8988T (cell line): ENCODE measurements at regions not wholly inside any gene's neighbourhood (a gene's known extent, or its start where the extent isn't known, plus 50 kb on each side); places are given as distances from the start of the nearest gene placed in this dataset.
"Not testable (repeated sequence)": the region's sequence is repeated elsewhere in the genome, so short reads cannot be mapped to it uniquely, and the experiment has no call there.

Source experiments
- DNase-seq: peaks from one replicate; pipeline ENCODE4 v3.0.0; 2011

DNA sequence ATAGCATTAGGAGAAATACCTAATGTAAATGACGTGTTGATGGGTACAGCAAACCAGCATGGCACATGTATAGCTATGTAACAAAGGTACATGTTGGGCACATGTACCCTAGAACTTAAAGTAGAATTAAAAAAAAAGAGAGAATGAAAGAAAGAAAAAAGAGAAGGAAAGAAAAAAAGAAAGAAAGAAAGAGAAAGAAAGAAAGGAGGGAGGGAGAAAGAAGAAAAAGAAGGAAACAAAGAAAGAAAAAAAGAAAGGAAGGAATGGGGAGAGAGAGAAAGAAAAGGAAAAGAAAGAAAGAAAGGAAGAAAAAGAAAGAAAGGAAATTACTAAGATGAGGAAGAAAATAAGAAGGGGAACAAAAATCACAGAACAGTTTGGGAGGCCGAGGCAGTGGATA is 925.5 kb downstream of the LRFN5 start:
- no peak for DNase-seq

DNA sequence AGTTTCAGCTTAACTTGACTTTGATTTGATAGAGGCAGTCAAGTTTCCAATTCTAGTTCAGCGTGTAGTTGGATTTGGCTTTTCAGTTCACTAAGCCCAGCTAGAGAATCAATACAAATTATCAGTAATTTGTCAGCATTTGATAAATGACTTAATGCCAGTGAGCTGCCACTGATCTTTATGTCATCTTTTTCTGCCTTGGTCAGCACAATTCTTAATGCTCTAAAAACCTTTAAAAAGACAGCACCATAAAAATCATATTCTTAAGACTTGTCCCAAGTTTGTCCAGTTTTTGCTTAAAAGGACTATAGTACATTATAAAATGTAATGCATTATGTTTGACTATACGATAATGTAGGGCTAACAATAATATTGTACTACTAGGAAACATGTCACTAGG is 920.5 kb downstream of the LRFN5 start:
- no peak for DNase-seq

DNA sequence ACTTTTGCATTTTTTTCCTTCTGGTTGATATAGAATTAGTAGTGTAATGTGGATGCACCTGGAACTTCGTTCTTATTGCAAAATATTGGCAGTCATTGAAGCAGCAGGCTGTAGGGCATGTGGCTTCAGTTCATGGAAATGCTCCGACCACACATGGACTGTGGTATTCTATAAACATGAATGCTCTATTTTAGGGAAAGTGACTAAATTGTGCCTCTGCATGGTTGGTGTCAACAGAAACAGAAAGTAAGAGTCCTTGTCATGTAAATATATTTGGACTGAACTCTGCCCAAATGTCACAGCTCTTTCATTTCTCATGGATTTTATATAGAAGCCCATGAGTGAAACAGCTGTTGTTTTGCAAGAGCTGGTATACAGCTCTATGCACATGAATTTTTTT is 917.0 kb downstream of the LRFN5 start:
- no peak for DNase-seq

DNA sequence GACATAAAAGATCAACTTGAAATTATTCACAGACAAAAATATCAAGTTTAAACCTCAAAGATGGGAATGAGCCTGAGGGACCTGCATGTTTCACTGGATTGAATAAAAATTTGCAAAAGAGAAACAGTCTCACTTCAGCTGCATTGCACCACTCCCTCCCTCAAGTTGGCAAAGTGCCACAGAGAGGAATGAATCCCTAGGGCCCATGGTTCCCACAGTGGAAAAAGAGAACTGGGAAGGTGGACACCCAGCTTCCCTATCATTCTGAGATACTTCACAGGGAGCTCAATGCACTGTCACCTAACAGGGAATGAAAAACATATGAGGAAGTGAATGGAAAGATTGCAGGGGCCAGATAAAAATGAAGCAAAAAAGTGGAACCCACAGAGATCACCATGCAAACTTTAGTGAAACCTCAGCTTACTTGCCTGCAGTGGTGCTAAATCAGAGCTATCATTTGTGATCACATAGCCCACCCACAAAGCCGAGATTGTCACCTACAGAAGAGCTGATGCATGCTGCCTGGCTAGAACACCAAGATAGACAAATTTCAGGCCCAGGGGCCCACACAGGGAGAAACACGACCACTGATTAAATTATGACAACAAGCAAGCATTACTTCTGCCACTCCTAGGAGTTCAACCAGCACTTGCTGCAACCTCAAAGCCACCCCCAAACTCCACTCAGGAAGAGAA is 911.3 kb downstream of the LRFN5 start:
- no peak for DNase-seq

DNA sequence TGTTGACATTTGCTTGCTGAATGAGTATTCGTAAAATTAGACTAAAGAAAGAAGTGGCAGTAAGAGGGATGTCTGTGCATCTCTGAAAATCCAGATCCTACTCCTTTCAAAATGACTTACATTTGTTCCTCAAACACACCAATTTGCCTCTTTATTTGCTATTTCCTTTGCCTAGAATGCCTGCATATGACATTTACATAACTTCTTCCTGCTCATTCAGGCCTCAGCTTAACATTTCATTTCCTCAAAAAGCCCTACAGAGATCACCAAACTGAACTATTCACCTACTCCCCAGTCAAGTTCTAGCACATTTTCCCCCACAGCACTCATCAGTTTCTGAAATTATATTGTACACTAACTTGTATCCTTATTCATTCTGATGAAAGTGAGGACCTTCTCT is 907.2 kb downstream of the LRFN5 start:
- no peak for DNase-seq

DNA sequence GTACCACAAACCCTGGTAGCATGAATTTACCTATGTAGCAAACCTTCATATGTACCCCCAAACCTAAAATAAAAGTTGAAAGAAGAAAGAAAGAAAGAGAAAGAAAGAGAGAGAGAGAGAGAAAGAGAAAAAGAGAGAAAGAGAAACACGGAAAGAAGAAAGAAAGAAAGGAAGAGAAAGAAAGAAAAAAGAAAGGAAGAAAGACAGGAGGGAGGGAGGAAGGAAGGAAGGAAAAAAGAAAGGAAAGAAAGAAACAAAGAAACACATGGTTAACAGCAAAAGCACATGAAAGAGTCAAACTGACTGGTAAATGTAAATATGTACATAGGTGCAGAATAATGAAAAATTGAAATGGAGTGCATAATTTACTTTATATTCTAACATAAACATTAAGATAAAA is 903.4 kb downstream of the LRFN5 start:
- no peak for DNase-seq

DNA sequence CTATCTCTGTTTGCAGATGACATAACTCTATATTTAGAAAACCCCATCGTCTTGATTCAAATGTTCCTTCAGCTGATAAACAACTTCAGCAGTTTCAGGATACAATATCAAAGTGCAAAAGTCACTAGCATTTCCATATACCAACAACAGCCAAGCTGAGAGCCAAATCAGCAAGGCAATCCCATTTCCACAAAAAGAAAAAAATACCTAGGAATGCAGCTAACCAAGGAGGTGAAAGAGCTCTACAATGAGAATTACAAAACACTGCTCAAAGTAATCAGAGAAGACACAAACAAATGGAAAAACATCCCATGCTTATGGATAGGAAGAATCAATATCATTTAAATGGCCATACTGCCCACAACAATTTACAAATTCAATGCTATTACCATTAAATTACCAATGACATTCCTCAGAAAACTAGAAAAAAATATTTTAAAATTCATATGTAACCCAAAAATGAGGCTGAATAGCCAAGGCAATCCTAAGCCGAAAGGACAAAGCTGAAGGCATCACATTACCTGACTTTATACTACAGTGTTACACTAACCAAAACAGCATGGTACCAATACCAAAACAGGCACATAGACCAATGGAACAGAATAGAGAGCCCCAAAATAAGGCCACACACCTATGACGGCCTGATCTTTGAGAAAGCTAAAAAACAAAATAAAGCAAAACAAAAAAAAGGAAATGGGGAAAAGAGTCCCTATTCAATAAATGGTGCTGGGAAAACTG is 901.7 kb downstream of the LRFN5 start:
- no peak for DNase-seq

DNA sequence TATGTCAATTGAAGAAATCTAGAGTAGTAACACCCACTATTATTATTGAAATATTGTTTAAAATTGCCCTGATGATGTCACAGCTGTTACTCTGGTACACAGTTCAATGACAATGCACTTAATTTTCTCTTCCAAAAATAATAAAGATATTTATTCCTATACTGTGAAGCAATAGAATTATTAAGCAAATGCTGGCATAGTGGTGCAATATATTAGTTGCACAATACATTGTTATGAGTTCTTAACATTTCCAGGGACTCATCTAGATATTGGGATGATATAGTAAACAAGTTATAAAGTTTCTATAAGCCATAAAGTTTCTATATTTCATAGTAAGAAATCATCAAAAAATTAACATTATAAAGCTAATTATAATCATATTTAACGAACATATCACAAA is 897.8 kb downstream of the LRFN5 start:
- DNase-seq, result no peak

DNA sequence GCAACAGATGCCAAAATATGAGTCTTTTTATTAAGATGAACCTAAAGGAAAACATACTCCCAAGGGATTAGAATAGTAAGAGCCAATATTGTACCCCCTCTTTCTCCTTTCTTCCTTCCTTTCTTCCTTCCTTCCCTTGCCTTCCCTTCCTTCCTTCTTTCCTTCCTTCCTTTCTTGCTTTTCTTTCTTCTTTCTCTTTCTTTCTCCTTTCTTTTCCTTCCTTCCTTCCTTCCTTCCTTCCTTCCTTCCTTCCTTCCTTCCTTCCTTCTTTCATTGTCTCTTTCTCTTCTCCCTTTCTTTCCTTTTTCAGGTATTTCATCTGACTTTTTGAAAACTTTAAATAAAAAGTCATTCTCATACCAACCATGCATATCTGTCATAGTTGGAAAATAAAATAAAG is 892.5 kb downstream of the LRFN5 start:
- no peak for DNase-seq

DNA sequence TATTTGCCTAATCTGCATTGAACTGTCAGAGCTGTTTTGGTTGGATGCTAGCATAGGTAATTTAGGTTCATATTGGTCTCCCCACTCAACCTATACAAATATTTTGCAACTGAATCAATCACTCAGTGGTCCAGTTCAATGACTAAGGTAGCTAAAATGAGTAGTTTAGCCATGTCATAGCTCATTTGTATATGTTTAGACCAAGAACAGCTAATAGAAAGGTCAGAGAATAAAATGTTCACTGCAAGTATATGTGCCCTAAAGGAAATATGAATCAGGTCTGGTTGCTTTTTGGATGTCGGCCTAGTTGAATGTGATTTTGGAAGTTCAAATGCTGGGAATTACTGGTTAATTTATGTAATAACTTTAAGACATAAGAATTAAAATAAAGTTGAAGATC is 883.9 kb downstream of the LRFN5 start:
- no peak for DNase-seq

DNA sequence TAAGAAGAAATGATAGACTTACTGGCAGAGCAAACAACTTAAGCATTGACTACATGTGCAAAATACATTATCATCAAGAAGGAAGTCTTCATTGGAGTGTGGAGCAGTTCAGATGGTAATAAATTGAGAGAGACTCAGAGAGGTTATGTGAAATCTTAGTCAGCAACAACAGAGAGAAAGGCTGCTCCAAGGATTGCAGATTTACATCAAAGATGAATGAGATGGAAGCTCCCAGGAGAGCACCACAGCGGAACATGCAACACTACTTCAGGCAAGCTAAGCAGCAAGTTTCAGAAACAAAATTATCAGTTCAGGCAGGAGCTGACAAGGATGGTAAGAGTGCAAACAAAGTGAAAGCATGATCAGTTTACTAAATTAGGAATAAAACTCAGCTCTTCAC is 882.3 kb downstream of the LRFN5 start:
- no peak for DNase-seq

DNA sequence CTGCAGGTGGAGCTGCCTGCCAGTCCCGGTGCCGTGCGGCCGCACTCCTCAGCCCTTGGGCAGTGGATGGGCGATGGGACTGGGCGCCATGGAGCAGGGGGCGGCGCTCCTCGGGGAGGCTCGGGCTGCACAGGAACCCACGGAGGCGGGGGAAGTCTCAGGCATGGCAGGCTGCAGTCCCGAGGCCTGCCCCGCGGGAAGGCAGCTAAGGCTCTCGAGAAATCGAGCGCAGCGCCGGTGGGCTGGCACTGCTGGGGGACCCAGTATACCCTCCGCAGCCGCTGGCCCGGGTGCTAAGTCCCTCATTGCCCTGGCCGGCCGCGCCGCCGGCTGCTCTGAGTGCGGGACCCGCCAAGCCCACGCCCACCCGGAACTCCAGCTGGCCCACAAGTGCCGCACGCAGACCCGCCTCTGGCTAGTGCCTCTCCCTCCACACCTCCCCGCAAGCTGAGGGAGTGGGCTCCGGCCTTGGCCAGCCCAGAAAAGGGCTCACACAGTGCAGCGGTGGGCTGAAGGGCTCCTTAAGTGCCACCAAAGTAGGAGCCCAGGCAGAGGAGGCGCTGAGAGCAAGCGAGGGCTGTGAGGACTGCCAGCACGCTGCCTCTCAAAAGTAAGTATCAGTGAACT is 875.8 kb downstream of the LRFN5 start:
- not testable (repeated sequence) for DNase-seq

DNA sequence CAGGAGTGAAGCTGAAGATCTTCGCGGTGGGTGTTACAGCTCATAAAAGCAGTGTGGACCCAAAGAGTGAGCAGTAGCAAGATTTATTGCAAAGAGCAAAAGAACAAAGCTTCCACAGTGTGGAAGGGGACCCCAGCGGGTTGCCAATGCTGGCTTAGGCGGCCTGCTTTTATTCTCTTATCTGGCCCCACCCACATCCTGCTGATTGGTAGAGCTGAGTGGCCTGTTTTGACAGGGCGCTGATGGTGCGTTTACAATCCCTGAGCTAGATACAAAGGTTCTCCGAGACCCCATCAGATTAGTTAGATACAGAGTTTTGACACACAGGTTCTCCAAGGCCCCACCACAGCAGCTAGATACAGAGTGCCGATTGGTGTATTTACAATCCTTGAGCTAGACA is 875.0 kb downstream of the LRFN5 start:
- DNase-seq, result not testable (repeated sequence)

DNA sequence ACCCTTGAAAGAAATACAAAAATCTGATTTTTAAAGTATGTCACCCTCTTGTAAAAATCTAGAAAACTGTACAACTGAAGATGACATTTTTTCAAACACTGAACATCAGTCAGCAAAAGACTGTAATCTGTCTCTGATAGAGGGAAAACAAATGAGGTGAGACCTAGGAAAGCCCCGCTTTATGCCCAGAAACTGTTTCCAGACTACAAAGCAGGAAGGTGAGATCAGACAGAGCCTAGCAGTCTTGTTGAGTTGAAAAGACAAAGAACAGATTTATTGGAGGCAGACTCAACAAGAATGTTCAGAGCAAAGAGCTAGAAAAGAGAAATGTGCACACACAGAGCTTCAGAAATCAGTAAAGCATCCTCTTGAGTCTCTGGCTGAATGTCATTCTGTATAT is 873.6 kb downstream of the LRFN5 start:
- DNase-seq, result no peak

DNA sequence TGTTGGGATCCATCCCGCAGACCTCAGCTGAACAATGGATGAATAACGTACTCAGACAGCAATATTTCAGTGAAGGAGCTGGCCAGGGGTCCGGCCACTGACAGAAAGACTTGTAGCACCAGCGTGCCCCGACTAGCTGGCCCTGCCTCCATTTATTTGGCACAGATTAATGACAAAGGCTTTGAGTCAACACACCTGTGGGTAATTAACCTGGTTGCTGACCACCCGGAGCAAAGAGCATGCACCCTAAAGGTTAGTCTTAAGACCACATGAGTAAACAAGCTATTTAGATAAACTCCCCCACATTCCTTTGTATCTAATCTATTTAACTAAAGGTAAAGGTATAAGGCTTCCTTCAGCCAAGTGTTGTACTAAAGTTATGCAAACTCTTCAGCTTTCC is 868.6 kb downstream of the LRFN5 start:
- DNase-seq, result no peak

DNA sequence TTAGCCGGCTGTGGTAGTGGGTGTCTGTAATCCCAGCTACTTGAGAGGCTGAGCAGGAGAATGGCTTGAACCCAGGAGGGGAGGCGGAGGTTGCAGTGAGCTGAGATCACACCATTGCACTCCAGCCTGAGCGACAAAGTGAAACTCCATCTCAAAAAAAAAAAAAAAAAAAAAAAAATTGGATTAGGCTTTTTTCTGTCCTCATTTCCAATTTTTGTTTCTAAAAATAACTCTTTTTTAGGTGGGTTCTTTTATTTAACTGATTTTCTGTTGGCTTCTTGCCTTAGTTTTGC is 863.7 kb downstream of the LRFN5 start:
- DNase-seq, result no peak

DNA sequence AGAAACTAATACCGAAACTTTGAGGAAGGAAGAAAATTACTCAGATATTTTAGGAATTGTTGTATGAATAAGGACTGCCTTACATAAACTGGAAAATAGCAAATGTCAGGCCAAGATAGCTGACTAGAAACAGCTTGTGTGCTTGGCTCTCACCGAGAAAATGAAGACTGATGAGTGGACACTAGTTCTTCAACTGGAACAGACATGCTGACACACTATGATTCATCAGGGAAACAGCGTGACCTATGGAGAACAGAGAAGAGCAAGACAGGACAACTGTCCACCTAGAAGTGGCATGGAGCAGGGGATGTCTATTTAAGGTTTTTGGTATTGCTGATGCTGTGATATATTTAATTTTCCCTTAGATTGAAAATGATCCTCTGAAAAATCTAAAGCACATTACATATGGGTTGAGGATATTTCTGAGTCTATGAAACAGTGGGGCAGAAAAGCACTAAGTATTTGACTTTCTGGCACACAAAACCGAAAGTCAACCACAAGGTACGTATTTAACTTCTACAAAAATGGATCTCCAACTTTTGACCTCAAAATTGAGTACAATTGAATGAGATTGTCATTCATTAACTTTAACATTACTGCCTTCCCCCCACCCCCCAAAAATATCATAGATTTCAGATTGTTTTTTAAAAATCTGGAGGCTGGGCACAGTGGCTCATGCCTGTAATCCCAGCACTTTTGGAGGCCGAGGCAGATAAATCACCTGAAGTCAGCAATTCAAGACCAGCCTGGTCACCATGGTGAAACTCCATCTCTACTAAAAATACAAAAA is 863.2 kb downstream of the LRFN5 start:
- no peak for DNase-seq

DNA sequence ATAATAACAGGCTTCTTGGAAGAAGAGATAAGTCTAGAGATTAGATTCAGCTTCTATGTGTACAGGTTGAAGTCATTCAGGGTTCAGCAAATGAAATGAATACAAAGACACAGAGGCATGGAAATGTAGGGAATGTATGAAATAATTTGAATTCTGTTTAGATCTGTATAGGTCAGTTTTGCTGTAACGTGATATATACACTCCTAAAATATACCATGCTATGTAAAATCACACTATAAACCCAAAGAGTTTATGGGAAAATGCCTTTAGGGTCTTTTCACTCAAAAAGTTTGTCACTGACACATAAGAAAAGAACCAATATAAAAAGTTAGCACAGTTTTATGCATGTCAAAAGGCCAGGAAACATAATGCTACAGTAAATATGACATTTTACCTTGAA is 854.0 kb downstream of the LRFN5 start:
- DNase-seq, result no peak

DNA sequence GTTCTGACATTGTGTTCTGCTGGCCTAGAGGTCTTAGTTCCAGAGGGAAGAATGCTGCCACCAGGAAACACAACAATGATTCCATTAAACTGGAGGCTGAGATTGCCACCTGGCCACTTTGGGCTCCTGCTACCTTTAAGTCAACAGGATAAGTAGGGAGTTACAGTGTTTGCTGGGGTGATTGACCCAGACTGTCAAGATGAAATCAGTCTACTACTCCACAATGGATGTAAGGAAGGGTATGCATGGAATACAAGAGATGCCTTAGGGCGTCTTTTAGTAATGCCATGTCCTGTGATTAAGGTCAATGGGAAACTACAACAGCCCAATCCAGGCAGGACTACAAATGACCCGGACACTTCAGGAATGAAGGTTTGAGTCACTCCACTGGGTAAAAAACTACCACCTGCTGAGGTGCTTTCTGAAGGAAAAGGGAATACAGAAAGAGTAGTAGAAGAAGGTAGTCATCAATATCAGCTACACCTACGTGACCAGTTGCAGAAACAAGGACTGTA is 852.6 kb downstream of the LRFN5 start:
- DNase-seq, result no peak

DNA sequence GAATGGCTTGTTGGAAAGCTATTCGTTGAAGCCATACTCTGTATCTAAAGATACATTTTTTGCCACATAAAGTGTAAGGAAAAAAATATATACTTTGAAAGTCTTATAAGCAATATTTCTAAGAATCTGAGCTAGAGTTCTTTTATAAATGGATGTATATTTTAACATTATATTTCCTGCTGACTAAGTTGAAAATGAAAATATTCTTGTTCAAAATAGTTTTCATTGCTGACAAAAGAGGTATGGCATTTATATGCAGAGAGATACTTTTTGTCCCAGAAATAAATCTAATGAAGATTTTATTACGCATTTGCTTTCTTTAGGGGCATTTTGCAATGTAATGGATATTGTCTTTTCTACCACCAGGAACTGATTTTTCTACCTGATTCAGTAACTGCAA is 834.9 kb downstream of the LRFN5 start:
- DNase-seq, result no peak

DNA sequence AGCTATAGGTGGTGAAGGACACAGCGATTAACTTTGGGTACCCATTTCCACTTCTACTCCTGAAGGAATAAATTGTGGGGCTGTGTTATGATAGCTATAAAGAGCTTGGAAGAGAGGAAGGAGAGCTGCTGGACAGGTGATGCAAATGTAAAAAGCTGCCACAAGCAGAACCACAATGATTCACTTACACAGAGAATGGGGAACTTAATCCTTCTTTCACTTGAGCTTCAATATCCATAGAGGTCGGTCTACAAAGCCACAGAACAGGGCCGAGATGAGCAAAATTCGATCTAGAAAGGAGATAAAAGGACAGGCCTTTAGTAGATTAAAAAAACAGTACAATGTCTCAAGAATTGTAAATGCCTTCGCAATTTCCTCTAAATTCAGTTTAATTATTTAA is 831.1 kb downstream of the LRFN5 start:
- DNase-seq, result no peak

DNA sequence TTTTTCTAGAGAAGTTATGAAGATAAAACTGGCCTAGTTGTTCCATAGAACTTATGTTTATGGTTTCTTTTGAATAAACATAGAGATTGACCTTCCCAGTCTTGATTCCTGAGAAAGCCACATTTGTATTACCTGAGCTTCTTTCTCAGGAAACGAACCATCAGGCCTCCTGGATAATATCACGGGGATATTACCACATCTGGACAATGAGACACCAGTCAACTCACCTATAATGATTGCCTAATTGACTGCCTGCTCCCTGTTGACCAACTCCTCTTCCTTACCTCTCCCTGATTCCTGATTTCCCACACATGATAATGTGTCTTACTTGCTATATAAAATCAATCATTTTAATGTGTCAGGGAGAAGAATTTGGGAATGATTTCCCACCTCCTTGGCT is 822.7 kb downstream of the LRFN5 start:
- DNase-seq, result no peak

DNA sequence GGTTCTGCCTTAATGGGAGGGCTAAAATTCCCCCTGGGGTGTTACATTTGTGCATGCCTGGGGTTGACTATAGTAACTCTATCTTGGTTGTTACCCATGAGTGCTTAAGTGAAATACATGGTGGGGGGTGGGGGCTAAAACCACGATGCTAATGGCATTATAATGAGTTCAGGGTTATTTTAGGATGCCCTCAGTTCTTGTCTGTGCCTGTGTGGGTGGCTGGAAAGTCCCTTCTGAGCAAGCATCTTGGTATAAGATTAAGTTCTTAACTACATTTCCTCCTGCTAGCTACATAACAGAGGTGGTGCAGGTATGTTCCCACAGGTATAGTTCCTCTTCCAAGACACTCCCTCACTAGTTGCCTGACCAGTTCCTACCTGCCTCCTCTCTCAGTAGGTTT is 822.3 kb downstream of the LRFN5 start:
- no peak for DNase-seq

DNA sequence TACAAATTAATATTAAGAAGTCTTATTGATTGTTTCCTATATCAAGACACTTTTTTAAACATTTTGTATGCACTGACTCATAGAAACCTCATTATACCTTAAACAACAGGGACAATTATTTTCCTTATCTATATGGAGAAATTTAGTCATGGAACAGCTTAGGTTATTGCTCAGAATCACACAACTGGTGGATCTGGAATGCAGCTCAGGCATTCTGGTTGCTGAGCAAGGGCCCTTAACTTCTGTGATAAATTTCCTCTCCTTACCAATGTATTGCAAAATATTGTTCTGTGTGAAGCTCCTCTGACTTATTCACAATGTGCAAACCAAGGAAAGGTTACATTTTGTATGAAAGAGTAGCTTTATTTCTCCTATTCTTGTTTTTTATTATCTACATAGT is 817.8 kb downstream of the LRFN5 start:
- no peak for DNase-seq
